Endothelial cell (in vitro differentiated cells): ENCODE measurements at regions not wholly inside any gene's neighbourhood (a gene's known extent, or its start where the extent isn't known, plus 50 kb on each side); places are given as distances from the start of the nearest gene placed in this dataset.

ENCODE experiments used
- DNase-seq: peaks from one replicate; pipeline ENCODE4 v3.0.0; 2021; ENCODE audit warnings: low spot score
- H3K27ac Mint-ChIP-seq: one replicate; pipeline ENCODE4 v1.8.0; 2021; ENCODE audit warnings: mixed read lengths, inconsistent platforms; ENCODE audit not compliant: unreplicated experiment
- H3K27me3 Mint-ChIP-seq: one replicate; pipeline ENCODE4 v1.8.0; 2021; ENCODE audit warnings: mild to moderate bottlenecking, moderate library complexity, mixed read lengths, inconsistent platforms; ENCODE audit not compliant: unreplicated experiment
- H3K36me3 Mint-ChIP-seq: one replicate; pipeline ENCODE4 v1.8.0; 2021; ENCODE audit warnings: mild to moderate bottlenecking, low read depth, mixed read lengths, inconsistent platforms; ENCODE audit not compliant: unreplicated experiment
- H3K4me1 Mint-ChIP-seq: one replicate; pipeline ENCODE4 v1.8.0; 2021; ENCODE audit warnings: mild to moderate bottlenecking, mixed read lengths, inconsistent platforms; ENCODE audit not compliant: unreplicated experiment
- H3K4me3 Mint-ChIP-seq: one replicate; pipeline ENCODE4 v1.8.0; 2021; ENCODE audit warnings: mild to moderate bottlenecking, mixed read lengths, inconsistent platforms; ENCODE audit not compliant: unreplicated experiment
- H3K9me3 Mint-ChIP-seq: one replicate; pipeline ENCODE4 v1.8.0; 2021; ENCODE audit warnings: mixed read lengths, inconsistent platforms; ENCODE audit not compliant: unreplicated experiment
- CTCF ChIP-seq: fragments of 200-600 bp; sonication (generic); IDR thresholded peaks from one replicate; pipeline ENCODE4 v1.5.0; 2021; ENCODE audit warnings: antibody characterized with exemption; ENCODE audit not compliant: unreplicated experiment

- DNase-seq, result no peak
- no peak for TF ChIP-seq CTCF
- Mint-ChIP-seq H3K27ac (no peak overlapping the region), H3K9me3 (no peaks in the 10 kb centered on the region), H3K27me3 (no peaks in the 10 kb centered on the region), H3K4me3 (no peak overlapping the region), H3K36me3 (no peaks in the 10 kb centered on the region), H3K4me1 (no peaks in the 10 kb centered on the region)
Observed at GRCh38 chr16:64700628-64701027, 421.2 kb downstream of the CDH11 start.

DNA sequence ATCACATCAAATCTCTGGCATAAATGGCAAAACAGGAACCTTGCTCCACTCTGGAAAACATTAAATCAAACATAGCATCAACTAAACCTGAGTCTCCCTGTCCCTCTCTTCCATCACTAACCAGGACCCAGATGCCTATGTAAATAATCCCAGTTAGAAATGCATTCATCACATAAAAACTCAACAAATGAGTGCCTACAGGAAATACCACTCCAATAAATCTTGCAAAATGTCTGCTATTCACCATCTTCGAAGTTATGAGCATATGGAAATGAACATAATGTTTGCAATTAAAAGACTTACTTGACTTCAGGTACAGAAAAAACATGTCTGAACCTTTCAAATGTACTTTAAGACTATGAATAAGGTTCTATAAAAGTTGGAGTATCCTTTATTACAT is 425.0 kb downstream of the CDH11 start:
- no peaks in the 10 kb centered on the region for H3K27me3 Mint-ChIP-seq
- no peak overlapping the region for H3K27ac Mint-ChIP-seq
- DNase-seq, result no peak
- no peaks in the 10 kb centered on the region for H3K9me3 Mint-ChIP-seq
- H3K4me1 Mint-ChIP-seq, result no peaks in the 10 kb centered on the region
- no peak for TF ChIP-seq CTCF
- H3K4me3 Mint-ChIP-seq, result no peak overlapping the region
- no peaks in the 10 kb centered on the region for H3K36me3 Mint-ChIP-seq

DNA sequence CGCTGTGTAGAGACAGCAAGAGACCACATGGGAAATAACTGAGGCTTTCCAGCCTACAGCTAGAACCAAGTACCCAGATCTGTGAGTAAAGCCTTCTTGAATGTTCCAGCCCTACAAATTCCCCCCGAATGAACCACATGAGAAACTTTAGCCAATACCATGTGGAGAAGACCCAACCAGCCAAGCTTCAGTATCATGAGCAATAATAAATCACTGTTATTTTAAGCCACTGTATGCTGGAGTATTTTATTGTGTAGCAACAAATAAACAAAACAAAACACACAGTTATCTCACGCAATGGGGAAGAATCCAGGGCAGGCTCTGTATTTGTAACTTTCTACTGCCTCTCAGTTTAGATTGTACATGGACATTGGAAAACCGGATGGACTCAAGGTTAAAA is 426.2 kb downstream of the CDH11 start:
- Mint-ChIP-seq H3K27ac (no peak overlapping the region), H3K27me3 (no peaks in the 10 kb centered on the region), H3K4me1 (no peaks in the 10 kb centered on the region), H3K9me3 (no peaks in the 10 kb centered on the region), H3K4me3 (no peak overlapping the region), H3K36me3 (no peaks in the 10 kb centered on the region)
- DNase-seq, result no peak
- TF ChIP-seq CTCF, result no peak

- Mint-ChIP-seq H3K4me1 (no peaks in the 10 kb centered on the region), H3K4me3 (no peak overlapping the region), H3K9me3 (no peaks in the 10 kb centered on the region), H3K36me3 (no peaks in the 10 kb centered on the region), H3K27ac (no peak overlapping the region), H3K27me3 (no peaks in the 10 kb centered on the region)
- no peak for DNase-seq
- TF ChIP-seq CTCF, result no peak
Observed at GRCh38 chr16:64693946-64694345, 427.9 kb downstream of the CDH11 start.

GRCh38 chr16:64687786-64688185 is 434.1 kb downstream of the CDH11 start:
- no peak overlapping the region for H3K4me3 Mint-ChIP-seq
- H3K9me3 Mint-ChIP-seq, result no peaks in the 10 kb centered on the region
- peaks cover 4% of the 10 kb centered on the region for H3K36me3 Mint-ChIP-seq
- no peaks in the 10 kb centered on the region for H3K4me1 Mint-ChIP-seq
- TF ChIP-seq CTCF, result no peak
- no peak overlapping the region for H3K27ac Mint-ChIP-seq
- H3K27me3 Mint-ChIP-seq, result peaks cover 2% of the 10 kb centered on the region
- DNase-seq, result no peak
